DOHH2 (cell line): ENCODE measurements at regions not wholly inside any gene's neighbourhood (a gene's known extent, or its start where the extent isn't known, plus 50 kb on each side); places are given as distances from the start of the nearest gene placed in this dataset.

Experiments used
- H3F3A ChIP-seq: fragments of 200-600 bp; sonication (generic), shearing (Covaris generic); 2 replicates; pipeline ENCODE4 v1.6.0; 2016; ENCODE audit warnings: antibody characterized with exemption, mild to moderate bottlenecking; ENCODE audit not compliant: control insufficient read depth, insufficient read depth
- H3K27ac ChIP-seq: fragments of 200-600 bp; sonication (generic); 2 replicates; pipeline ENCODE4 v1.5.1; 2014; ENCODE audit warnings: low read depth, mild to moderate bottlenecking, low read length, moderate library complexity
- H3K27me3 ChIP-seq: fragments of 200-600 bp; sonication (generic); 2 replicates; pipeline ENCODE4 v1.6.1; 2014; ENCODE audit warnings: mild to moderate bottlenecking, low read length, mixed read lengths; ENCODE audit not compliant: control insufficient read depth
- H3K36me3 ChIP-seq: fragments of 200-600 bp; sonication (generic); 2 replicates; pipeline ENCODE4 v1.6.1; 2014; ENCODE audit warnings: mild to moderate bottlenecking, low read length, moderate library complexity, mixed read lengths; ENCODE audit not compliant: control insufficient read depth
- H3K4me1 ChIP-seq: fragments of 200-600 bp; sonication (generic); 2 replicates; pipeline ENCODE4 v1.6.1; 2014; ENCODE audit warnings: mild to moderate bottlenecking, low read length, mixed read lengths; ENCODE audit not compliant: control insufficient read depth
- H3K4me2 ChIP-seq: fragments of 200-600 bp; sonication (generic); 2 replicates; pipeline ENCODE4 v1.6.0; 2014; ENCODE audit warnings: mild to moderate bottlenecking, low read length, moderate library complexity
- H3K4me3 ChIP-seq: fragments of 200-600 bp; sonication (generic); 2 replicates; pipeline ENCODE4 v1.5.1; 2014; ENCODE audit warnings: mild to moderate bottlenecking, low read length, mixed read lengths
- H3K79me2 ChIP-seq: fragments of 200-600 bp; sonication (generic); 2 replicates; pipeline ENCODE4 v1.6.1; 2014; ENCODE audit warnings: mild to moderate bottlenecking, low read length, mixed read lengths; ENCODE audit not compliant: control insufficient read depth
- H3K9me2 ChIP-seq: fragments of 200-600 bp; sonication (generic); replicated peaks from 2 replicates; pipeline ENCODE4 v1.6.1; 2014; ENCODE audit warnings: mild to moderate bottlenecking, low read length, mixed read lengths; ENCODE audit not compliant: control insufficient read depth
- H3K9me3 ChIP-seq: fragments of 200-600 bp; sonication (generic); 2 replicates; pipeline ENCODE4 v1.6.1; 2014; ENCODE audit warnings: antibody characterized with exemption, low read length, mixed read lengths; ENCODE audit not compliant: control insufficient read depth, insufficient read depth
- H4K20me1 ChIP-seq: fragments of 200-600 bp; sonication (generic); 2 replicates; pipeline ENCODE4 v1.6.0; 2014; ENCODE audit warnings: low read depth, mild to moderate bottlenecking, antibody characterized with exemption, low read length, moderate library complexity; ENCODE audit not compliant: control insufficient read depth, insufficient read depth
- CTCF ChIP-seq: fragments of 200-600 bp; sonication (generic); IDR thresholded peaks from one replicate; pipeline ENCODE4 v1.5.1; 2014; ENCODE audit warnings: antibody characterized with exemption, mild to moderate bottlenecking, low read depth, low read length; ENCODE audit not compliant: poor library complexity, severe bottlenecking
- EZH2phosphoT487 ChIP-seq: fragments of 200-600 bp; sonication (generic); IDR thresholded peaks from 2 replicates; pipeline ENCODE4 v1.6.1; 2017; ENCODE audit warnings: borderline replicate concordance, mild to moderate bottlenecking, antibody characterized with exemption, low read length, moderate library complexity, mixed read lengths

- Histone ChIP-seq H3K9me3 (no peaks in the 10 kb centered on the region), H3F3A (no peaks in the 10 kb centered on the region), H3K36me3 (no peaks in the 10 kb centered on the region), H3K27ac (no peak overlapping the region), H3K4me2 (no peak overlapping the region), H3K27me3 (no peaks in the 10 kb centered on the region), H3K4me1 (peaks cover 14% of the 10 kb centered on the region), H3K79me2 (no peaks in the 10 kb centered on the region), H3K4me3 (no peak overlapping the region), H3K9me2 (no peaks in the 10 kb centered on the region), H4K20me1 (no peaks in the 10 kb centered on the region)
- TF ChIP-seq CTCF, result no peak
- no peak for TF ChIP-seq EZH2phosphoT487
Observed at GRCh38 chr17:69729944-69730343, 315.4 kb downstream of the MAP2K6 start.

- no peaks in the 10 kb centered on the region for H3K9me3 ChIP-seq
- H3K27me3 ChIP-seq, result no peaks in the 10 kb centered on the region
- H4K20me1 ChIP-seq, result no peaks in the 10 kb centered on the region
- no peaks in the 10 kb centered on the region for H3K79me2 ChIP-seq
- H3K36me3 ChIP-seq, result no peaks in the 10 kb centered on the region
- H3K4me1 ChIP-seq, result peaks cover 14% of the 10 kb centered on the region
- H3K27ac ChIP-seq, result no peak overlapping the region
- H3K4me3 ChIP-seq, result no peak overlapping the region
- TF ChIP-seq EZH2phosphoT487 (no peak), CTCF (no peak)
- no peaks in the 10 kb centered on the region for H3F3A ChIP-seq
- H3K9me2 ChIP-seq, result no peaks in the 10 kb centered on the region
- no peak overlapping the region for H3K4me2 ChIP-seq
Observed at GRCh38 chr17:69732272-69732918, 317.9 kb downstream of the MAP2K6 start.

GRCh38 chr17:69733171-69734012, 318.9 kb downstream of the MAP2K6 start:
- H3K27ac ChIP-seq, result no peak overlapping the region
- no peak overlapping the region for H3K4me2 ChIP-seq
- peaks cover 9% of the 10 kb centered on the region for H3K4me1 ChIP-seq

More at GRCh38 chr17:69733171-69734012, 318.9 kb downstream of the MAP2K6 start:
- H3K79me2 ChIP-seq, result no peaks in the 10 kb centered on the region
- TF ChIP-seq CTCF, result no peak
- TF ChIP-seq EZH2phosphoT487, result no peak
- H3F3A ChIP-seq, result no peaks in the 10 kb centered on the region
- H3K36me3 ChIP-seq, result no peaks in the 10 kb centered on the region
- H3K9me3 ChIP-seq, result no peaks in the 10 kb centered on the region
- H3K27me3 ChIP-seq, result no peaks in the 10 kb centered on the region
- H3K9me2 ChIP-seq, result no peaks in the 10 kb centered on the region
- no peak overlapping the region for H3K4me3 ChIP-seq
- H4K20me1 ChIP-seq, result no peaks in the 10 kb centered on the region
